MM.1S (cell line): ENCODE measurements at regions not wholly inside any gene's neighbourhood (a gene's known extent, or its start where the extent isn't known, plus 50 kb on each side); places are given as distances from the start of the nearest gene placed in this dataset.

Experiments used
- DNase-seq: peaks from one replicate; pipeline ENCODE4 v3.0.0-alpha.2; 2015
- H2AFZ ChIP-seq: fragments of 300-600 bp; sonication (generic); 2 replicates; pipeline ENCODE4 v1.6.0; 2016; ENCODE audit warnings: antibody characterized with exemption, low read length
- H3F3A ChIP-seq: fragments of 300-600 bp; sonication (generic); 2 replicates; pipeline ENCODE4 v1.6.1; 2016; ENCODE audit warnings: mild to moderate bottlenecking, antibody characterized with exemption, low read length, moderate library complexity, mixed read lengths; ENCODE audit not compliant: insufficient read depth
- H3K27ac ChIP-seq: fragments of 300-600 bp; sonication (generic); 2 replicates; pipeline ENCODE4 v1.5.1; 2016; ENCODE audit warnings: mild to moderate bottlenecking, low read length
- H3K27me3 ChIP-seq: fragments of 300-600 bp; sonication (generic); replicated peaks from 2 replicates; pipeline ENCODE4 v1.6.0; 2016; ENCODE audit warnings: low read length; ENCODE audit not compliant: insufficient read depth
- H3K36me3 ChIP-seq: fragments of 300-600 bp; sonication (generic); replicated peaks from 2 replicates; pipeline ENCODE4 v1.6.1; 2016; ENCODE audit warnings: mild to moderate bottlenecking, low read length, mixed read lengths; ENCODE audit not compliant: insufficient read depth
- H3K4me1 ChIP-seq: fragments of 300-600 bp; sonication (generic); 2 replicates; pipeline ENCODE4 v1.6.1; 2016; ENCODE audit warnings: low read length, mixed read lengths
- H3K4me2 ChIP-seq: fragments of 300-600 bp; sonication (generic); 2 replicates; pipeline ENCODE4 v1.6.0; 2016; ENCODE audit warnings: low read depth, low read length
- H3K4me3 ChIP-seq: fragments of 300-600 bp; sonication (generic); 2 replicates; pipeline ENCODE4 v1.5.1; 2016; ENCODE audit warnings: low read length, mixed read lengths
- H3K79me2 ChIP-seq: fragments of 300-600 bp; sonication (generic); 2 replicates; pipeline ENCODE4 v1.6.1; 2016; ENCODE audit warnings: mixed run types, low read length, mixed read lengths
- H3K9ac ChIP-seq: fragments of 300-600 bp; sonication (generic); 2 replicates; pipeline ENCODE4 v1.6.1; 2016; ENCODE audit warnings: low read length, mixed read lengths
- H3K9me2 ChIP-seq: fragments of 300-600 bp; sonication (generic); replicated peaks from 2 replicates; pipeline ENCODE4 v1.6.1; 2016; ENCODE audit warnings: mild to moderate bottlenecking, low read length, mixed read lengths; ENCODE audit not compliant: insufficient read depth
- H3K9me3 ChIP-seq: fragments of 300-600 bp; sonication (generic); replicated peaks from 2 replicates; pipeline ENCODE4 v1.6.1; 2016; ENCODE audit warnings: mild to moderate bottlenecking, low read length, mixed read lengths; ENCODE audit not compliant: insufficient read depth
- H4K20me1 ChIP-seq: fragments of 300-600 bp; sonication (generic); 2 replicates; pipeline ENCODE4 v1.6.1; 2016; ENCODE audit warnings: mild to moderate bottlenecking, low read length, moderate library complexity, mixed read lengths; ENCODE audit not compliant: insufficient read depth
- EZH2 ChIP-seq: fragments of 300-600 bp; sonication (generic); optimal IDR thresholded peaks from 2 replicates; pipeline ENCODE3; 2017; ENCODE audit warnings: low read depth, mild to moderate bottlenecking, antibody characterized with exemption, low read length, mixed read lengths
- EZH2phosphoT487 ChIP-seq: fragments of 300-600 bp; sonication (generic); IDR thresholded peaks from 2 replicates; pipeline ENCODE4 v1.6.1; 2018; ENCODE audit warnings: antibody characterized with exemption, low read length
- TF ChIP-seq, protein P1 (sequence below): fragments of 300-600 bp; sonication (generic); IDR thresholded peaks from 2 replicates; pipeline ENCODE4 v1.5.1; 2016; ENCODE audit warnings: antibody characterized with exemption, low read length, mixed read lengths

- H3K79me2 ChIP-seq = no peaks in the 10 kb centered on the region
- no peak for TF ChIP-seq EZH2
- no peak for TF ChIP-seq EZH2phosphoT487
- TF ChIP-seq, protein P1, sequence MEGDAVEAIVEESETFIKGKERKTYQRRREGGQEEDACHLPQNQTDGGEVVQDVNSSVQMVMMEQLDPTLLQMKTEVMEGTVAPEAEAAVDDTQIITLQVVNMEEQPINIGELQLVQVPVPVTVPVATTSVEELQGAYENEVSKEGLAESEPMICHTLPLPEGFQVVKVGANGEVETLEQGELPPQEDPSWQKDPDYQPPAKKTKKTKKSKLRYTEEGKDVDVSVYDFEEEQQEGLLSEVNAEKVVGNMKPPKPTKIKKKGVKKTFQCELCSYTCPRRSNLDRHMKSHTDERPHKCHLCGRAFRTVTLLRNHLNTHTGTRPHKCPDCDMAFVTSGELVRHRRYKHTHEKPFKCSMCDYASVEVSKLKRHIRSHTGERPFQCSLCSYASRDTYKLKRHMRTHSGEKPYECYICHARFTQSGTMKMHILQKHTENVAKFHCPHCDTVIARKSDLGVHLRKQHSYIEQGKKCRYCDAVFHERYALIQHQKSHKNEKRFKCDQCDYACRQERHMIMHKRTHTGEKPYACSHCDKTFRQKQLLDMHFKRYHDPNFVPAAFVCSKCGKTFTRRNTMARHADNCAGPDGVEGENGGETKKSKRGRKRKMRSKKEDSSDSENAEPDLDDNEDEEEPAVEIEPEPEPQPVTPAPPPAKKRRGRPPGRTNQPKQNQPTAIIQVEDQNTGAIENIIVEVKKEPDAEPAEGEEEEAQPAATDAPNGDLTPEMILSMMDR = no peak
- no peak overlapping the region for H3K4me2 ChIP-seq
- no peak overlapping the region for H2AFZ ChIP-seq
- no peaks in the 10 kb centered on the region for H3K9me3 ChIP-seq
- H3K27ac ChIP-seq = no peak overlapping the region
- H4K20me1 ChIP-seq = no peaks in the 10 kb centered on the region
- H3K4me3 ChIP-seq = no peak overlapping the region
- H3K27me3 ChIP-seq = no peaks in the 10 kb centered on the region
- peaks cover 9% of the 10 kb centered on the region for H3K4me1 ChIP-seq
- no peak overlapping the region for H3K9ac ChIP-seq
- DNase-seq = no peak
- no peaks in the 10 kb centered on the region for H3K9me2 ChIP-seq
- no peaks in the 10 kb centered on the region for H3F3A ChIP-seq
- H3K36me3 ChIP-seq = no peaks in the 10 kb centered on the region
These were observed 58.1 kb upstream of the ZC3H15 start for GRCh38 chr2:186427970-186428369.

DNA sequence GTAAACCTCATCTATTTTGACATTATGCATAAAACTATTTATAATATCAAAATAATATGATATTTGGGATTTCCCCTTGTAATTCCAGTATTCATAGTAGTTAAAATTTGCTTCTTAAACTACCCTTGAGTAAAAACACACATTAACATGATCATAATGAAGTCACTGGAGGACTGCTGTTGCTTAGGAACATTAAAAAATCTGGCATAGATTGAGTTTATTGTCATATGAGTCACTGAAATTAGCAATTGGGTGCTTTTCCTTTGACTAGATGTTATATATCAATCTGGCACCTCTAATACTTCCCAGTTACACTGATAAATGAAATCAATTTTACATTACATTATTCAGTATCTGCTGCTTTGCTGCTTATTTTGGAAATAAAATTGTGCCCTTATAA, 57.0 kb upstream of the ZC3H15 start:
- Histone ChIP-seq H3K36me3 (no peaks in the 10 kb centered on the region), H3K27ac (no peak overlapping the region), H3K9me2 (no peaks in the 10 kb centered on the region), H3K9ac (no peak overlapping the region), H3K27me3 (no peaks in the 10 kb centered on the region), H2AFZ (no peak overlapping the region), H3K79me2 (no peaks in the 10 kb centered on the region), H3K9me3 (no peaks in the 10 kb centered on the region), H3K4me2 (no peak overlapping the region), H4K20me1 (no peaks in the 10 kb centered on the region), H3K4me3 (no peak overlapping the region), H3F3A (no peaks in the 10 kb centered on the region), H3K4me1 (peaks cover 9% of the 10 kb centered on the region)
- no peak for DNase-seq
- TF ChIP-seq EZH2phosphoT487 (no peak), EZH2 (no peak)
- TF ChIP-seq, protein P1 = no peak

GRCh38 chr2:186431306-186431705, 54.8 kb upstream of the ZC3H15 start:
- Histone ChIP-seq H3K9me3 (no peaks in the 10 kb centered on the region), H3K4me1 (peaks cover 6% of the 10 kb centered on the region), H3K27ac (no peak overlapping the region), H4K20me1 (no peaks in the 10 kb centered on the region), H3K9me2 (no peaks in the 10 kb centered on the region), H3K9ac (no peak overlapping the region), H2AFZ (no peak overlapping the region), H3K79me2 (no peaks in the 10 kb centered on the region), H3K36me3 (no peaks in the 10 kb centered on the region), H3K4me3 (no peak overlapping the region), H3F3A (no peaks in the 10 kb centered on the region), H3K27me3 (no peaks in the 10 kb centered on the region), H3K4me2 (no peak overlapping the region)
- TF ChIP-seq EZH2phosphoT487 (no peak), EZH2 (no peak)
- TF ChIP-seq, protein P1 = no peak
- DNase-seq = no peak
